HCT116 (cell line): ENCODE measurements at regions not wholly inside any gene's neighbourhood (a gene's known extent, or its start where the extent isn't known, plus 50 kb on each side); places are given as distances from the start of the nearest gene placed in this dataset.

Source experiments
- EZH2 ChIP-seq: fragments of 200-600 bp; sonication (generic); IDR thresholded peaks from 2 replicates; pipeline ENCODE4 v1.6.1; 2017; ENCODE audit warnings: antibody characterized with exemption, mixed run types
- FOSL1 ChIP-seq: IDR thresholded peaks from 2 replicates; pipeline ENCODE4 v1.6.1; 2012; ENCODE audit warnings: low read depth
- JUND ChIP-seq: IDR thresholded peaks from 2 replicates; pipeline ENCODE4 v1.6.1; 2012
- POLR2A ChIP-seq: IDR thresholded peaks from 2 replicates; pipeline ENCODE4 v1.7.0; 2011; ENCODE audit warnings: borderline replicate concordance; ENCODE audit not compliant: insufficient read depth, insufficient read length; ENCODE audit errors: extremely low read depth
- POLR2AphosphoS5 ChIP-seq: IDR thresholded peaks from 2 replicates; pipeline ENCODE4 v1.6.1; 2011; ENCODE audit warnings: mild to moderate bottlenecking, low read depth, low read length, moderate library complexity
- RAD21 ChIP-seq: IDR thresholded peaks from 2 replicates; pipeline ENCODE4 v1.6.1; 2012; ENCODE audit warnings: low read depth, mild to moderate bottlenecking
- TCF7L2 ChIP-seq: IDR thresholded peaks from 2 replicates; pipeline ENCODE4 v1.7.0; 2011; ENCODE audit warnings: borderline replicate concordance, inconsistent platforms; ENCODE audit not compliant: insufficient read depth, insufficient read length; ENCODE audit errors: extremely low read depth
- ZFX ChIP-seq: fragments of 450-650 bp; IDR thresholded peaks from 2 replicates; pipeline ENCODE4 v1.6.1; 2017
- ZNF274 ChIP-seq: fragments of 200-500 bp; sonication (Bioruptor generic); IDR thresholded peaks from 2 replicates; pipeline ENCODE4 v1.6.1; 2014; ENCODE audit warnings: mild to moderate bottlenecking, low read depth, low read length, inconsistent platforms
- TF ChIP-seq, protein P1 (sequence below), 3 experiments: fragments of 200-600 bp in 1 of 3; sonication (generic) in 1 of 3; IDR thresholded peaks in 2 of 3; conservative IDR thresholded peaks in 1 of 3; 2 replicates each; pipeline ENCODE4 v1.5.1; 2012 to 2017; ENCODE audit warnings: low read depth in 2 of 3, low read length in 2 of 3, antibody characterized with exemption in 1 of 3, borderline replicate concordance in 1 of 3, control low read depth in 1 of 3, mild to moderate bottlenecking in 1 of 3, mixed read lengths in 1 of 3, mixed run types in 1 of 3, moderate library complexity in 1 of 3; ENCODE audit not compliant: insufficient read depth in 1 of 3
- TF ChIP-seq, protein P2 (sequence below): IDR thresholded peaks from 2 replicates; pipeline ENCODE4 v1.6.1; 2012
- TF ChIP-seq, protein P3 (sequence below): IDR thresholded peaks from 2 replicates; pipeline ENCODE4 v1.6.1; 2012; ENCODE audit warnings: low read depth

DNA sequence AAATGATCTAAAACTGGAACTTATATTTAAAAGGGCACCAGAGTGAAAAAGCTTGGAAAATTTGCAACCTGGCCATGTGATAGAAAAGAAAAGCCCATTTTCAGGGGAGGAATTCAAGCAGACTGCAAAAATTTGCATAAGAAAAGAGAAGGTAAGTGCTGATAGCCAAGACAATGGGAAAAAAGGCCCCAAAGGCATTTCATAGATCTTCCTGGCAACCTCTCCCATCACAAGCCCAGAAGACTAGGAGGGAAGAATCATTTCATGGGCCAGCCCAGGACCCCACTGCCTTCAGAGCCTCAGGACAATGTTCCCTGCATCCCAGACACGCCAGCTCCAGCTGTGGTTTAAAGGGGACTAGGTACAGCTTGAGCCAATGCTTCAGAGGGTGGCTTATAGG, 887.3 kb upstream of the DIAPH2 start:
- TF ChIP-seq POLR2AphosphoS5 (no peak), TCF7L2 (no peak), EZH2 (no peak), JUND (no peak), ZFX (no peak), RAD21 (no peak), POLR2A (no peak), ZNF274 (no peak), FOSL1 (no peak)
- TF ChIP-seq, protein P1, sequence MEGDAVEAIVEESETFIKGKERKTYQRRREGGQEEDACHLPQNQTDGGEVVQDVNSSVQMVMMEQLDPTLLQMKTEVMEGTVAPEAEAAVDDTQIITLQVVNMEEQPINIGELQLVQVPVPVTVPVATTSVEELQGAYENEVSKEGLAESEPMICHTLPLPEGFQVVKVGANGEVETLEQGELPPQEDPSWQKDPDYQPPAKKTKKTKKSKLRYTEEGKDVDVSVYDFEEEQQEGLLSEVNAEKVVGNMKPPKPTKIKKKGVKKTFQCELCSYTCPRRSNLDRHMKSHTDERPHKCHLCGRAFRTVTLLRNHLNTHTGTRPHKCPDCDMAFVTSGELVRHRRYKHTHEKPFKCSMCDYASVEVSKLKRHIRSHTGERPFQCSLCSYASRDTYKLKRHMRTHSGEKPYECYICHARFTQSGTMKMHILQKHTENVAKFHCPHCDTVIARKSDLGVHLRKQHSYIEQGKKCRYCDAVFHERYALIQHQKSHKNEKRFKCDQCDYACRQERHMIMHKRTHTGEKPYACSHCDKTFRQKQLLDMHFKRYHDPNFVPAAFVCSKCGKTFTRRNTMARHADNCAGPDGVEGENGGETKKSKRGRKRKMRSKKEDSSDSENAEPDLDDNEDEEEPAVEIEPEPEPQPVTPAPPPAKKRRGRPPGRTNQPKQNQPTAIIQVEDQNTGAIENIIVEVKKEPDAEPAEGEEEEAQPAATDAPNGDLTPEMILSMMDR (IDR thresholded peaks at IDR 0.05 in 2 of 3, conservative IDR thresholded peaks at IDR 0.05 in 1 of 3; ENCODE audit: borderline replicate concordance in 1 of 3, insufficient read depth in 1 of 3, low read depth in 2 of 3, low read length in 2 of 3): no peak
- TF ChIP-seq, protein P2, sequence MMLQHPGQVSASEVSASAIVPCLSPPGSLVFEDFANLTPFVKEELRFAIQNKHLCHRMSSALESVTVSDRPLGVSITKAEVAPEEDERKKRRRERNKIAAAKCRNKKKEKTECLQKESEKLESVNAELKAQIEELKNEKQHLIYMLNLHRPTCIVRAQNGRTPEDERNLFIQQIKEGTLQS: no peak
- TF ChIP-seq, protein P3, sequence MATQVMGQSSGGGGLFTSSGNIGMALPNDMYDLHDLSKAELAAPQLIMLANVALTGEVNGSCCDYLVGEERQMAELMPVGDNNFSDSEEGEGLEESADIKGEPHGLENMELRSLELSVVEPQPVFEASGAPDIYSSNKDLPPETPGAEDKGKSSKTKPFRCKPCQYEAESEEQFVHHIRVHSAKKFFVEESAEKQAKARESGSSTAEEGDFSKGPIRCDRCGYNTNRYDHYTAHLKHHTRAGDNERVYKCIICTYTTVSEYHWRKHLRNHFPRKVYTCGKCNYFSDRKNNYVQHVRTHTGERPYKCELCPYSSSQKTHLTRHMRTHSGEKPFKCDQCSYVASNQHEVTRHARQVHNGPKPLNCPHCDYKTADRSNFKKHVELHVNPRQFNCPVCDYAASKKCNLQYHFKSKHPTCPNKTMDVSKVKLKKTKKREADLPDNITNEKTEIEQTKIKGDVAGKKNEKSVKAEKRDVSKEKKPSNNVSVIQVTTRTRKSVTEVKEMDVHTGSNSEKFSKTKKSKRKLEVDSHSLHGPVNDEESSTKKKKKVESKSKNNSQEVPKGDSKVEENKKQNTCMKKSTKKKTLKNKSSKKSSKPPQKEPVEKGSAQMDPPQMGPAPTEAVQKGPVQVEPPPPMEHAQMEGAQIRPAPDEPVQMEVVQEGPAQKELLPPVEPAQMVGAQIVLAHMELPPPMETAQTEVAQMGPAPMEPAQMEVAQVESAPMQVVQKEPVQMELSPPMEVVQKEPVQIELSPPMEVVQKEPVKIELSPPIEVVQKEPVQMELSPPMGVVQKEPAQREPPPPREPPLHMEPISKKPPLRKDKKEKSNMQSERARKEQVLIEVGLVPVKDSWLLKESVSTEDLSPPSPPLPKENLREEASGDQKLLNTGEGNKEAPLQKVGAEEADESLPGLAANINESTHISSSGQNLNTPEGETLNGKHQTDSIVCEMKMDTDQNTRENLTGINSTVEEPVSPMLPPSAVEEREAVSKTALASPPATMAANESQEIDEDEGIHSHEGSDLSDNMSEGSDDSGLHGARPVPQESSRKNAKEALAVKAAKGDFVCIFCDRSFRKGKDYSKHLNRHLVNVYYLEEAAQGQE: no peak
